Kidney capillary endothelial cell (primary cell): ENCODE measurements at regions not wholly inside any gene's neighbourhood (a gene's known extent, or its start where the extent isn't known, plus 50 kb on each side); places are given as distances from the start of the nearest gene placed in this dataset.
"Not testable (repeated sequence)": the region's sequence is repeated elsewhere in the genome, so short reads cannot be mapped to it uniquely, and the experiment has no call there.

ENCODE experiments used
- DNase-seq: peaks from one replicate; pipeline ENCODE4 v3.0.0-alpha.2; 2018; ENCODE audit warnings: low spot score

GRCh38 chr1:213680677-213681325, 307.0 kb upstream of the PROX1 start:
- no peak for DNase-seq

GRCh38 chr1:213681788-213682340, 305.9 kb upstream of the PROX1 start:
- no peak for DNase-seq

- no peak for DNase-seq
These were observed 304.2 kb upstream of the PROX1 start for GRCh38 chr1:213683529-213683928.

- DNase-seq = no peak
These were observed 303.3 kb upstream of the PROX1 start for GRCh38 chr1:213684454-213684853.

- no peak for DNase-seq
These were observed 301.7 kb upstream of the PROX1 start for GRCh38 chr1:213685992-213686582.

GRCh38 chr1:213686983-213687382, 300.8 kb upstream of the PROX1 start:
- DNase-seq = no peak

GRCh38 chr1:213687832-213688231, 299.9 kb upstream of the PROX1 start:
- DNase-seq = no peak

GRCh38 chr1:213688655-213689054, 299.1 kb upstream of the PROX1 start:
- DNase-seq = no peak

GRCh38 chr1:213689260-213689659, 298.5 kb upstream of the PROX1 start:
- DNase-seq = no peak

- DNase-seq = no peak
These were observed 297.3 kb upstream of the PROX1 start for GRCh38 chr1:213690341-213690917.

GRCh38 chr1:213692321-213692720, 295.5 kb upstream of the PROX1 start:
- no peak for DNase-seq

- no peak for DNase-seq
These were observed 293.9 kb upstream of the PROX1 start for GRCh38 chr1:213693864-213694263.

GRCh38 chr1:213697192-213697802, 290.5 kb upstream of the PROX1 start:
- no peak for DNase-seq

GRCh38 chr1:213698092-213698702, 289.6 kb upstream of the PROX1 start:
- no peak for DNase-seq

- no peak for DNase-seq
These were observed 285.1 kb upstream of the PROX1 start for GRCh38 chr1:213702703-213703102.

- DNase-seq = no peak
These were observed 282.8 kb upstream of the PROX1 start for GRCh38 chr1:213704941-213705340.

- not testable (repeated sequence) for DNase-seq
These were observed 275.8 kb upstream of the PROX1 start for GRCh38 chr1:213711833-213712490.

GRCh38 chr1:213714645-213715044, 273.1 kb upstream of the PROX1 start:
- no peak for DNase-seq

GRCh38 chr1:213715182-213715581, 272.6 kb upstream of the PROX1 start:
- DNase-seq = no peak

- no peak for DNase-seq
These were observed 268.3 kb upstream of the PROX1 start for GRCh38 chr1:213719462-213719861.

- DNase-seq = no peak
These were observed 267.7 kb upstream of the PROX1 start for GRCh38 chr1:213720032-213720431.

- DNase-seq = no peak
These were observed 264.6 kb upstream of the PROX1 start for GRCh38 chr1:213723187-213723586.
